Gastrocnemius medialis (tissue), 4 donors: ENCODE measurements at regions not wholly inside any gene's neighbourhood (a gene's known extent, or its start where the extent isn't known, plus 50 kb on each side); places are given as distances from the start of the nearest gene placed in this dataset.

Experiments used
- POLR2A ChIP-seq, 2 donors: fragments of 450-650 bp; IDR thresholded peaks; one replicate each; pipeline ENCODE4 v1.6.1; 2017; ENCODE audit warnings: antibody characterized with exemption in 2 of 2, mild to moderate bottlenecking in 2 of 2, moderate library complexity in 2 of 2
- TF ChIP-seq, protein P1 (sequence below), 5 experiments: fragments of 450-650 bp in 3 of 5; fragments of 200-600 bp in 2 of 5; sonication (generic) in 2 of 5; IDR thresholded peaks in 4 of 5; conservative IDR thresholded peaks in 1 of 5; 1 replicate in 4 of 5; 2 replicates in 1 of 5; pipeline ENCODE4 v1.5.1; 2016 to 2019; ENCODE audit warnings: antibody characterized with exemption in 5 of 5, mild to moderate bottlenecking in 3 of 5, moderate library complexity in 3 of 5

DNA sequence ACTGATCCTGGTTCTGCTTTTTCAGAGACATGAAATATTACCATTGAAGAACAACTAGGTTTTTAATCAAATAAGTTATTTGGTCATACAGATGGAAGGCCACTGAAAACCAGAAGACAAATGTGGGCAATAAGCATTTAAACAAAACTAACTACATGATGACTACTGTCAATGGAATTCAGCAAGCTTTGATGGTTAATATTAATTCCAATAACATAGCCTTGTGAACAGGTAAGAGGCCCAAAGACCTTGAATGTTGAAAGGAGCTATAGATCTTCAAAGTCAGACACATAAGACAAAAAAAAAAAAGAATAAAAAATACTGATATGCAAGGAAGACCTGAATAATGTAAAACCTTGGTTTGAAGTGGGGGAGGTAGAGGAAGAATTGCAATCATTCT, 1955.6 kb upstream of the CELF4 start:
- no peak for TF ChIP-seq POLR2A (IDR thresholded peaks at IDR 0.05)
- TF ChIP-seq, protein P1, sequence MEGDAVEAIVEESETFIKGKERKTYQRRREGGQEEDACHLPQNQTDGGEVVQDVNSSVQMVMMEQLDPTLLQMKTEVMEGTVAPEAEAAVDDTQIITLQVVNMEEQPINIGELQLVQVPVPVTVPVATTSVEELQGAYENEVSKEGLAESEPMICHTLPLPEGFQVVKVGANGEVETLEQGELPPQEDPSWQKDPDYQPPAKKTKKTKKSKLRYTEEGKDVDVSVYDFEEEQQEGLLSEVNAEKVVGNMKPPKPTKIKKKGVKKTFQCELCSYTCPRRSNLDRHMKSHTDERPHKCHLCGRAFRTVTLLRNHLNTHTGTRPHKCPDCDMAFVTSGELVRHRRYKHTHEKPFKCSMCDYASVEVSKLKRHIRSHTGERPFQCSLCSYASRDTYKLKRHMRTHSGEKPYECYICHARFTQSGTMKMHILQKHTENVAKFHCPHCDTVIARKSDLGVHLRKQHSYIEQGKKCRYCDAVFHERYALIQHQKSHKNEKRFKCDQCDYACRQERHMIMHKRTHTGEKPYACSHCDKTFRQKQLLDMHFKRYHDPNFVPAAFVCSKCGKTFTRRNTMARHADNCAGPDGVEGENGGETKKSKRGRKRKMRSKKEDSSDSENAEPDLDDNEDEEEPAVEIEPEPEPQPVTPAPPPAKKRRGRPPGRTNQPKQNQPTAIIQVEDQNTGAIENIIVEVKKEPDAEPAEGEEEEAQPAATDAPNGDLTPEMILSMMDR (IDR thresholded peaks at IDR 0.05 in 4 of 5, conservative IDR thresholded peaks at IDR 0.05 in 1 of 5) = no peak
